ENCODE measurements at regions not wholly inside any gene's neighbourhood (a gene's known extent, or its start where the extent isn't known, plus 50 kb on each side); places are given as distances from the start of the nearest gene placed in this dataset.

DNA sequence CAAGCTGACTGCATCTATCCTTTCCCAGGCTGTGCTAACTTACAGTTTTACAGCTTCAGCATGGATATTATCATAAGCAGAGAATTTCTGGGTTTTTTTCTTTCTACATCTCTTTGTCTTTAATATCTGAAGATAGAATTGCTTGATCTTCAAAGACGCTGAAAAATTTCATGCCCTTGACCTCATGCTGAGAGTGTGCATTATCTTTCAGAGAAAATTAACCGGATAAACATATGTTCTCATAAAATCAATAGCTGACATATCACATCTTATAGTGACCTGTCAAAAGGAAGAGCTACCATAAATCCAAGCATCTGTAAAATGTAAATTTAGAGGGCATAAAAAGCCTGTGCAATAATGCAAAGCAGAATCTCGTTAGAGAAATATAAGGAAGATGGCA, 1704.1 kb upstream of the FLRT2 start:
- Mint-ChIP-seq H3K36me3 (ENCODE audit: low read depth) (peaks cover 3% of the 10 kb centered on the region; the same call in 1 of the 3 replicates), H3K9me3 (no peaks in the 10 kb centered on the region), H3K4me3 (no peak overlapping the region), H3K4me1 (peaks cover 36% of the 10 kb centered on the region), H3K27ac (no peak overlapping the region), H3K27me3 (ENCODE audit: insufficient read depth, low read depth, poor library complexity) (peaks cover 2% of the 10 kb centered on the region)
- H3K79me2 ChIP-seq (replicated peaks; ENCODE audit: insufficient read depth) = no peaks in the 10 kb centered on the region
- H3F3A ChIP-seq (replicated peaks; ENCODE audit: low read depth) = no peaks in the 10 kb centered on the region
- no peak overlapping the region for H2AFZ ChIP-seq
- H4K20me1 ChIP-seq (replicated peaks; ENCODE audit: insufficient read depth) = no peaks in the 10 kb centered on the region
- no peak for DNase-seq (ENCODE audit: low spot score)
- H3K27ac ChIP-seq (ENCODE audit: low read depth) = no peak overlapping the region
- no peaks in the 10 kb centered on the region for H3K36me3 ChIP-seq (ENCODE audit: insufficient read depth)
- H3K4me2 ChIP-seq = no peak overlapping the region
- TF ChIP-seq, protein P1, sequence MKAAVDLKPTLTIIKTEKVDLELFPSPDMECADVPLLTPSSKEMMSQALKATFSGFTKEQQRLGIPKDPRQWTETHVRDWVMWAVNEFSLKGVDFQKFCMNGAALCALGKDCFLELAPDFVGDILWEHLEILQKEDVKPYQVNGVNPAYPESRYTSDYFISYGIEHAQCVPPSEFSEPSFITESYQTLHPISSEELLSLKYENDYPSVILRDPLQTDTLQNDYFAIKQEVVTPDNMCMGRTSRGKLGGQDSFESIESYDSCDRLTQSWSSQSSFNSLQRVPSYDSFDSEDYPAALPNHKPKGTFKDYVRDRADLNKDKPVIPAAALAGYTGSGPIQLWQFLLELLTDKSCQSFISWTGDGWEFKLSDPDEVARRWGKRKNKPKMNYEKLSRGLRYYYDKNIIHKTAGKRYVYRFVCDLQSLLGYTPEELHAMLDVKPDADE (IDR thresholded peaks at IDR 0.05) = no peak
- TF ChIP-seq CREB1 (CRISPR knock-in tag; IDR thresholded peaks at IDR 0.05; ENCODE audit: low read depth) = no peak
- no peak for TF ChIP-seq NANOG (IDR thresholded peaks at IDR 0.05; ENCODE audit: borderline replicate concordance)
- no peak for TF ChIP-seq EZH2phosphoT487 (IDR thresholded peaks at IDR 0.05; ENCODE audit: unreplicated experiment)
- TF ChIP-seq EZH2 (IDR thresholded peaks at IDR 0.05; ENCODE audit: low read depth, unreplicated experiment) = no peak
- no peak for TF ChIP-seq ZNF114 (CRISPR knock-in tag; IDR thresholded peaks at IDR 0.05)
- TF ChIP-seq POLR2AphosphoS5 (IDR thresholded peaks at IDR 0.05; ENCODE audit: low read depth) = no peak
- TF ChIP-seq, protein P2, sequence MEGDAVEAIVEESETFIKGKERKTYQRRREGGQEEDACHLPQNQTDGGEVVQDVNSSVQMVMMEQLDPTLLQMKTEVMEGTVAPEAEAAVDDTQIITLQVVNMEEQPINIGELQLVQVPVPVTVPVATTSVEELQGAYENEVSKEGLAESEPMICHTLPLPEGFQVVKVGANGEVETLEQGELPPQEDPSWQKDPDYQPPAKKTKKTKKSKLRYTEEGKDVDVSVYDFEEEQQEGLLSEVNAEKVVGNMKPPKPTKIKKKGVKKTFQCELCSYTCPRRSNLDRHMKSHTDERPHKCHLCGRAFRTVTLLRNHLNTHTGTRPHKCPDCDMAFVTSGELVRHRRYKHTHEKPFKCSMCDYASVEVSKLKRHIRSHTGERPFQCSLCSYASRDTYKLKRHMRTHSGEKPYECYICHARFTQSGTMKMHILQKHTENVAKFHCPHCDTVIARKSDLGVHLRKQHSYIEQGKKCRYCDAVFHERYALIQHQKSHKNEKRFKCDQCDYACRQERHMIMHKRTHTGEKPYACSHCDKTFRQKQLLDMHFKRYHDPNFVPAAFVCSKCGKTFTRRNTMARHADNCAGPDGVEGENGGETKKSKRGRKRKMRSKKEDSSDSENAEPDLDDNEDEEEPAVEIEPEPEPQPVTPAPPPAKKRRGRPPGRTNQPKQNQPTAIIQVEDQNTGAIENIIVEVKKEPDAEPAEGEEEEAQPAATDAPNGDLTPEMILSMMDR (conservative IDR thresholded peaks at IDR 0.05; ENCODE audit: low read depth in 2 of 2) = no peak
- TF ChIP-seq ZNF331 (CRISPR knock-in tag; IDR thresholded peaks at IDR 0.05; ENCODE audit: low read depth) = no peak
- no peak for TF ChIP-seq STAT1 (IDR thresholded peaks at IDR 0.05; ENCODE audit: unreplicated experiment)
- peaks cover 8% of the 10 kb centered on the region for H3K4me1 ChIP-seq (ENCODE audit: insufficient read depth)
- H3K27me3 ChIP-seq (ENCODE audit: insufficient read depth) = no peaks in the 10 kb centered on the region
- no peak for ATAC-seq
- no peaks in the 10 kb centered on the region for H3K9me2 ChIP-seq (ENCODE audit: insufficient read depth)
- H3K4me3 ChIP-seq = no peak overlapping the region

DNA sequence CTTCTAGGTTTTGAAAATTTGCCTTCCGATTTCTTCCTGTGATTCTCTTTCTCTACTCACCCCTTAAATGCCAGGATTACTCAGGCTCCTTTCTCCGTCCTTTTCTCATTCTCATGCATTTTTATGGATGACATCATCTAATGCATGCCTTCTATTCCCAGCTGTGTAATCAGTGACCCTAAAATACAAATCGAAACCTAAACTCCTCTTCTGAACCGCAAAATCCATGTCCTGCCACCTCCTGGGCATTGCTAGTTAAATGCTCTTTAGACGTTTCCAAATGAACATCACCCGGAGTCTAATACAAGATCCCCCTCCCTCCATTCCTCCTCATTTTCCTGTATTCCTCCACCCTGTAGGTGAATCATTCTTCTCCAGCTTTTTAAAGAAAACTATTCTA, 1703.1 kb upstream of the FLRT2 start:
- no peak for TF ChIP-seq JUNB (IDR thresholded peaks at IDR 0.05; ENCODE audit: unreplicated experiment)
- TF ChIP-seq, protein P1 (IDR thresholded peaks at IDR 0.05) = no peak
- no peak for TF ChIP-seq POLR2AphosphoS5 (IDR thresholded peaks at IDR 0.05; ENCODE audit: low read depth)
- TF ChIP-seq, protein P2 (conservative IDR thresholded peaks at IDR 0.05; ENCODE audit: low read depth in 2 of 2) = 0 out of 4 replicates have a peak, but pooled peaks of 1 of the 2 experiments have one; percentile 14
- DNase-seq (ENCODE audit: low spot score) (peak; percentile 20), ATAC-seq (no peak)
- Histone ChIP-seq H3K27ac (ENCODE audit: low read depth) (no peak overlapping the region), H3F3A (replicated peaks; ENCODE audit: low read depth) (no peaks in the 10 kb centered on the region), H3K9me2 (ENCODE audit: insufficient read depth) (no peaks in the 10 kb centered on the region), H3K36me3 (ENCODE audit: insufficient read depth) (no peaks in the 10 kb centered on the region), H4K20me1 (replicated peaks; ENCODE audit: insufficient read depth) (no peaks in the 10 kb centered on the region), H3K4me2 (0 out of 2 replicates have a peak overlapping the region, but pooled peaks have one; percentile 18), H2AFZ (no peak overlapping the region), H3K4me1 (ENCODE audit: insufficient read depth) (peaks cover 8% of the 10 kb centered on the region), H3K27me3 (ENCODE audit: insufficient read depth) (no peaks in the 10 kb centered on the region), H3K79me2 (replicated peaks; ENCODE audit: insufficient read depth) (no peaks in the 10 kb centered on the region), H3K4me3 (no peak overlapping the region)
- peak overlapping the region; percentile 13; the same call in 1 of the 2 replicates for H3K27ac Mint-ChIP-seq
- H3K36me3 Mint-ChIP-seq (ENCODE audit: low read depth) = peaks cover 3% of the 10 kb centered on the region; the same call in 1 of the 3 replicates
- H3K4me3 Mint-ChIP-seq = no peak overlapping the region
- H3K27me3 Mint-ChIP-seq (ENCODE audit: insufficient read depth, low read depth, poor library complexity) = peaks cover 2% of the 10 kb centered on the region
- H3K4me1 Mint-ChIP-seq = peaks cover 34% of the 10 kb centered on the region
- no peaks in the 10 kb centered on the region for H3K9me3 Mint-ChIP-seq

Measured in GM23338 (cell line).